ENCODE measurements at regions not wholly inside any gene's neighbourhood (a gene's known extent, or its start where the extent isn't known, plus 50 kb on each side); places are given as distances from the start of the nearest gene placed in this dataset.

DNA sequence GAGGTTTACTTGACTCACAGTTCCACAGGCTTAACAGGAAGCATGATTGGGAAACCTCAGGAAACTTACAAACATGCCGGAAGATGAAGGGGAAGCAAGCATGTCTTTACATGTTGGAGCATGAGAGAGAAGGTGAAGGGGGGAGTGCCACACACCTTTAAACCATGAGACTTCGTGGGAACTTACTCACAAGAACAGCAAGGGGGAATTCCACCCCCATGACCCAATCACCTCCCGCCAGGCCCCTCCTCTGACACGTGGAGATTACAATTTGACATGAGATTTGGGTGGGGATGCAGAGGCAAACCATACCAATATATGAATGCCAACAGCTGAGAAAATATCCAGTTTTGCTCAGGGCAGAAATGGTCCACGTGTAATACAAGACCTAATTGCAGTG, 518.6 kb downstream of the VRK1 start:
- no peak overlapping the region for H3K9ac ChIP-seq (ENCODE audit: insufficient read length, low read depth)

DNA sequence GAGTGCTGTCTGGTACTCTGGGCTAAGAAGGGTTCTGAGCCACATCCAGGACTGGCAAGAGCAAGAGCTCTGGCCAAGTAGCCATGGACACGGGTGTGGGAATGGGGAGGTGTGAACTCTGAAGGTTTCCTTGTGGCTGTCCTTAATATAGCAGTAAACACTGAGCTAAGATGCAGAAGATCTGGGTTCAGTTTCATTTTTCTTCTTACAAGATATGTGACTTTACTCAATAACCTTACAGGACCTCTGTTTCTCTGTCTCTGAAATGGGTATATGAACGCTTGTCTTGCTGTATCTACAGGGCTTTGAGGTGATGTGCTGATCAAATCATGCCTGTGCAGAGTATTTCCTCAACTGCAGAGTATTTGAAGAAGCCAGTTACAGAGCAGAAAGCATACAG, 521.2 kb downstream of the VRK1 start:
- TF ChIP-seq ZNF274 (IDR thresholded peaks at IDR 0.05; ENCODE audit: low read depth, low read length) (no peak), YY1 (IDR thresholded peaks at IDR 0.05; ENCODE audit: insufficient read depth, insufficient read length) (no peak), SUZ12 (IDR thresholded peaks at IDR 0.05; ENCODE audit: extremely low read depth, insufficient read depth, insufficient read length) (no peak)
- Histone ChIP-seq H3K27me3 (ENCODE audit: insufficient read depth, insufficient read length) (no peaks in the 10 kb centered on the region), H3K9ac (ENCODE audit: insufficient read length, low read depth) (no peak overlapping the region), H3K36me3 (ENCODE audit: insufficient read depth, insufficient read length, low read length) (no peaks in the 10 kb centered on the region), H3K9me3 (ENCODE audit: insufficient read depth, low read length) (no peaks in the 10 kb centered on the region), H3K4me3 (ENCODE audit: insufficient read length, low read depth) (no peak overlapping the region), H3K4me1 (ENCODE audit: insufficient read depth, insufficient read length) (no peaks in the 10 kb centered on the region)
- DNase-seq (ENCODE audit: low read depth, low spot score) = no peak

More for the DNA sequence above, 518.6 kb downstream of the VRK1 start:
- Histone ChIP-seq H3K4me3 (ENCODE audit: insufficient read length, low read depth) (no peak overlapping the region), H3K36me3 (ENCODE audit: insufficient read depth, insufficient read length, low read length) (no peaks in the 10 kb centered on the region), H3K27me3 (ENCODE audit: insufficient read depth, insufficient read length) (no peaks in the 10 kb centered on the region), H3K9me3 (ENCODE audit: insufficient read depth, low read length) (no peaks in the 10 kb centered on the region), H3K4me1 (ENCODE audit: insufficient read depth, insufficient read length) (no peaks in the 10 kb centered on the region)
- no peak for TF ChIP-seq YY1 (IDR thresholded peaks at IDR 0.05; ENCODE audit: insufficient read depth, insufficient read length)
- TF ChIP-seq SUZ12 (IDR thresholded peaks at IDR 0.05; ENCODE audit: extremely low read depth, insufficient read depth, insufficient read length) = no peak
- TF ChIP-seq ZNF274 (IDR thresholded peaks at IDR 0.05; ENCODE audit: low read depth, low read length) = no peak
- no peak for DNase-seq (ENCODE audit: low read depth, low spot score)

DNA sequence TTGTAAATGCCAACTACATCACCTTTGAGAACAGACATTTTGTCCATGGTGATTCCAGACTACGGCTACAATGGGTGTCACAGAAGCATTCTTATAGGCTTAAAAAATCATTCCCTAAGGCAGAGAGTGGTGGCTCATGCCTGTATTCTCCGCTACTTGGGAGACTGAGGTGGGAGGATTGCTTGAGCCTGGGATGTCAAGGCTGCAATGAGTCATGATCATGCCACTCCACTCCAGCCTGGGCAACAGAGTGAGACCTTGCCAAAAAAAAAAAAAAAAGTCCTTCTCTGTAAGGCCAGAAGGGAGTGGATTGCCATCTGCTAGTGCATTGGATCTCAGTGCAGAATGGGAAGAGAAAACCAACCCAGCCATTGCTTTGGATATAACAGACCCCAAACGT, 522.5 kb downstream of the VRK1 start:
- H3K9me3 ChIP-seq (ENCODE audit: insufficient read depth, low read length) = no peaks in the 10 kb centered on the region
- H3K4me1 ChIP-seq (ENCODE audit: insufficient read depth, insufficient read length) = no peaks in the 10 kb centered on the region
- no peak for TF ChIP-seq ZNF274 (IDR thresholded peaks at IDR 0.05; ENCODE audit: low read depth, low read length)
- no peak for TF ChIP-seq YY1 (IDR thresholded peaks at IDR 0.05; ENCODE audit: insufficient read depth, insufficient read length)
- no peak for TF ChIP-seq SUZ12 (IDR thresholded peaks at IDR 0.05; ENCODE audit: extremely low read depth, insufficient read depth, insufficient read length)
- no peaks in the 10 kb centered on the region for H3K36me3 ChIP-seq (ENCODE audit: insufficient read depth, insufficient read length, low read length)
- H3K4me3 ChIP-seq (ENCODE audit: insufficient read length, low read depth) = no peak overlapping the region
- no peaks in the 10 kb centered on the region for H3K27me3 ChIP-seq (ENCODE audit: insufficient read depth, insufficient read length)
- no peak overlapping the region for H3K9ac ChIP-seq (ENCODE audit: insufficient read length, low read depth)
- no peak for DNase-seq (ENCODE audit: low read depth, low spot score)

DNA sequence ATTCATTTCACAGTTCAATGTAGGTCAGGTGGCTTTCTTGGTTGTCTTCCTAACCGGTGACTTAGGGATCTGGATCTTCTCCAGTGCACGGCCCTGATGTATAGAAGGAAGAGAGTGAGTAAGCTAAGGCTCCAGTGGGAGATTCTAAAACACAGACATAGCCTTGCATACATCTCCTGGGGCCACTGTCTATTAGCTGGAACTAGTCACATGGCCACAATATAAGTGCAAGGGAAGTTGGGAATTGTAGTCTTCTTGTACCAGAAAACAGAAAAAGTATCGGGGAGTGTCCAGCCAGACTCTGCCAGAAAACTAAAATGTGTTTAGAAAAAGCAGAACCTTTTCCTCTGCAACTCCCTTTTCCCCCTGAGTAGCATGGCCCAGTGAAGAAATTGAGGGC, 531.6 kb downstream of the VRK1 start:
- TF ChIP-seq ZNF274 (IDR thresholded peaks at IDR 0.05; ENCODE audit: low read depth, low read length) (no peak), SUZ12 (IDR thresholded peaks at IDR 0.05; ENCODE audit: extremely low read depth, insufficient read depth, insufficient read length) (no peak), YY1 (IDR thresholded peaks at IDR 0.05; ENCODE audit: insufficient read depth, insufficient read length) (no peak)
- no peak for DNase-seq (ENCODE audit: low read depth, low spot score)
- H3K4me1 ChIP-seq (ENCODE audit: insufficient read depth, insufficient read length) = peaks cover 3% of the 10 kb centered on the region
- H3K9me3 ChIP-seq (ENCODE audit: insufficient read depth, low read length) = peaks cover 6% of the 10 kb centered on the region; the same call in 1 of the 2 replicates
- H3K9ac ChIP-seq (ENCODE audit: insufficient read length, low read depth) = no peak overlapping the region
- H3K27me3 ChIP-seq (ENCODE audit: insufficient read depth, insufficient read length) = no peaks in the 10 kb centered on the region
- no peaks in the 10 kb centered on the region for H3K36me3 ChIP-seq (ENCODE audit: insufficient read depth, insufficient read length, low read length)
- H3K4me3 ChIP-seq (ENCODE audit: insufficient read length, low read depth) = no peak overlapping the region

DNA sequence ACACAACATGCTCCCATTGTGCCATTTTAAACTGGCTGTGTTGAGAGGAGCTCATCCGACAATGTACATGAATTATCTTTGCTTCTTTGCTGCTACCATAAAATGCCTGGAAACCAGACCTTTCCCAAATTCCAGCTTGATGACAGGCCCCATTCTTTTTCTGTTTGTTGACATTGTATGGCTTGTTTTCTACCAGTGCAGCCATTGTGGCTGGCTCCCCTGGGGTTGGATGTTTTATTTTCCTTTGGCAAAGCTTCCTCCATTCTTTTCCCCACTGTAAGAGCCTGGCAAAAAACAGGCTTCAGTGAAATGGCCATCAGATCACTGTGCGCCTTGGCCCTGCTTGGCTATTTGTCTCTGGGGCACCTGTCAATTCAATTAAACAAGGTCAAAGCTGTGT, 532.5 kb downstream of the VRK1 start:
- Histone ChIP-seq H3K27me3 (ENCODE audit: insufficient read depth, insufficient read length) (no peaks in the 10 kb centered on the region), H3K36me3 (ENCODE audit: insufficient read depth, insufficient read length, low read length) (no peaks in the 10 kb centered on the region), H3K4me1 (ENCODE audit: insufficient read depth, insufficient read length) (peaks cover 3% of the 10 kb centered on the region), H3K9ac (ENCODE audit: insufficient read length, low read depth) (no peak overlapping the region), H3K4me3 (ENCODE audit: insufficient read length, low read depth) (no peak overlapping the region), H3K9me3 (ENCODE audit: insufficient read depth, low read length) (peaks cover 6% of the 10 kb centered on the region; the same call in 1 of the 2 replicates)
- TF ChIP-seq SUZ12 (IDR thresholded peaks at IDR 0.05; ENCODE audit: extremely low read depth, insufficient read depth, insufficient read length) (no peak), YY1 (IDR thresholded peaks at IDR 0.05; ENCODE audit: insufficient read depth, insufficient read length) (no peak), ZNF274 (IDR thresholded peaks at IDR 0.05; ENCODE audit: low read depth, low read length) (no peak)
- peak; percentile 15 for DNase-seq (ENCODE audit: low read depth, low spot score)

DNA sequence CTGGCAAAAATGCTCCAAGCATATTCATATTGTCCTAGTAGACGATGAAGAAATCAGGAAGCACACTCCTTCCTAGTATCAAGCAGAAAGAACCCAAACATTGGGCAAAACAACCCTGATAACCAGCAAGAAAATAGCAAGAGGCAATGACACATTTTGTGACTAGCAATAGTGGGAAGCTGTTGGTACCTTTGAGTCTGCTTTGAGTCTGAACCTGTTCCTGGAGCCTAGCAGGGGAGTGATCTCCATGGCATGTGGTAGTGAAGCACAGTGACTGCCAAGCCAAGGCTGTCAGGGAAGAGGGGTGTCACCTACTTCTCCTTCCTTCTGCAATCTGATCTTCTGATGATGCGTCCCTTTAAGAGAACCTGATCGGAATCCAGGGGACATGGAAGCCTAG, 533.9 kb downstream of the VRK1 start:
- Histone ChIP-seq H3K4me3 (ENCODE audit: insufficient read length, low read depth) (no peak overlapping the region), H3K9me3 (ENCODE audit: insufficient read depth, low read length) (peaks cover 6% of the 10 kb centered on the region; the same call in 1 of the 2 replicates), H3K27me3 (ENCODE audit: insufficient read depth, insufficient read length) (no peaks in the 10 kb centered on the region), H3K36me3 (ENCODE audit: insufficient read depth, insufficient read length, low read length) (no peaks in the 10 kb centered on the region), H3K9ac (ENCODE audit: insufficient read length, low read depth) (no peak overlapping the region), H3K4me1 (ENCODE audit: insufficient read depth, insufficient read length) (peaks cover 3% of the 10 kb centered on the region)
- TF ChIP-seq YY1 (IDR thresholded peaks at IDR 0.05; ENCODE audit: insufficient read depth, insufficient read length) (no peak), SUZ12 (IDR thresholded peaks at IDR 0.05; ENCODE audit: extremely low read depth, insufficient read depth, insufficient read length) (no peak), ZNF274 (IDR thresholded peaks at IDR 0.05; ENCODE audit: low read depth, low read length) (no peak)
- no peak for DNase-seq (ENCODE audit: low read depth, low spot score)

DNA sequence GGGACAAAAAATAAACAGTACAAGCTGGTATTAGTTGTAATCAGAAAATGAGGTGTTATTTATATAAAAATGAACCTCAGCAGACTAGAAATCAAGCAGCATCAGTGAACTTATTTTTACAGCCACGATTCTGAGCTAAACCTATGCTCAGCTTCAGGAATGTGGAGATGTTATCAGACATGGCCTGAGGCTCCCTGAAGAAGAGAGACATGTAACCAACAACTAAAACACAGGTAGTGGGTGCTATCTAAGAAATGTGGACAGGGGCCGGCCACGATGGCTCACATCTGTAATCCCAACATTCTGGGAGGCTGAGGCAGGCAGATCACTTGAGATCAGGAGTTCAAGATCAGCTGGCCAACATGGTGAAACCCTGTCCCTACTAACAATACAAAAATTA, 534.3 kb downstream of the VRK1 start:
- Histone ChIP-seq H3K4me3 (ENCODE audit: insufficient read length, low read depth) (no peak overlapping the region), H3K4me1 (ENCODE audit: insufficient read depth, insufficient read length) (peaks cover 3% of the 10 kb centered on the region), H3K27me3 (ENCODE audit: insufficient read depth, insufficient read length) (no peaks in the 10 kb centered on the region), H3K9me3 (ENCODE audit: insufficient read depth, low read length) (peaks cover 6% of the 10 kb centered on the region; the same call in 1 of the 2 replicates), H3K36me3 (ENCODE audit: insufficient read depth, insufficient read length, low read length) (no peaks in the 10 kb centered on the region), H3K9ac (ENCODE audit: insufficient read length, low read depth) (no peak overlapping the region)
- no peak for TF ChIP-seq ZNF274 (IDR thresholded peaks at IDR 0.05; ENCODE audit: low read depth, low read length)
- no peak for TF ChIP-seq SUZ12 (IDR thresholded peaks at IDR 0.05; ENCODE audit: extremely low read depth, insufficient read depth, insufficient read length)
- no peak for TF ChIP-seq YY1 (IDR thresholded peaks at IDR 0.05; ENCODE audit: insufficient read depth, insufficient read length)
- DNase-seq (ENCODE audit: low read depth, low spot score) = no peak
